HCT116 (cell line): ENCODE measurements at regions not wholly inside any gene's neighbourhood (a gene's known extent, or its start where the extent isn't known, plus 50 kb on each side); places are given as distances from the start of the nearest gene placed in this dataset.

Experiments
- ATAC-seq: fragments of 200-7000 bp; cut with Tn5 transposase; 2 replicates; pipeline ENCODE4 v1.9.1; 2020; ENCODE audit warnings: mild to moderate bottlenecking, moderate library complexity
- BruUV-seq: library from RNA; stranded (reverse); fragments of 400-500 nt; replicated peaks from 2 replicates; lab custom pipeline; 2021; lab: Mats Ljungman, UMichigan
- CTCF ChIA-PET: fragments of 300-600 bp; sonication (Branson Sonifier 250); formaldehyde crosslinking; loops from one replicate; lab custom pipeline; 2021; ENCODE audit warnings: antibody characterized with exemption; lab: Charles Lee
- POLR2A ChIA-PET: fragments of 300-600, 350-600 bp; sonication (Branson Sonifier 250); formaldehyde crosslinking; loops from one replicate; lab custom pipeline; 2021; ENCODE audit warnings: antibody characterized with exemption; lab: Charles Lee
- RAD21 ChIA-PET, 2 experiments: fragments of 300-600 bp; sonication (Branson Sonifier 250); formaldehyde crosslinking; loops; one replicate each; lab custom pipeline; 2023; ENCODE audit warnings: low total read pairs in 2 of 2; ENCODE audit not compliant: uncharacterized antibody in 2 of 2, unreplicated experiment in 2 of 2, low non-redundant PET in 1 of 2; lab: Charles Lee
- DNase-seq: peaks from one replicate; pipeline ENCODE4 v3.0.0-alpha.2; 2010; ENCODE audit warnings: low read depth, low spot score
- H2AFZ ChIP-seq: fragments of 200-600 bp; shearing (Covaris generic), sonication (generic); 2 replicates; pipeline ENCODE4 v1.6.1; 2017; ENCODE audit warnings: low read depth, mixed run types, mixed read lengths, antibody characterized with exemption, low read length; ENCODE audit not compliant: poor library complexity, severe bottlenecking
- H3K27ac ChIP-seq: 2 replicates; pipeline ENCODE4 v1.5.1; 2012; ENCODE audit warnings: low read depth, low read length
- H3K27me3 ChIP-seq: fragments of 200-600 bp; sonication (generic); 2 replicates; pipeline ENCODE4 v1.6.1; 2016; ENCODE audit warnings: mixed run types, low read length, mixed read lengths; ENCODE audit not compliant: insufficient read depth
- H3K36me3 ChIP-seq, 2 experiments: fragments of 200-500 bp in 1 of 2; fragments of 200-600 bp in 1 of 2; sonication (Bioruptor generic) in 1 of 2; sonication (generic) in 1 of 2; 2 replicates each; pipeline versions ENCODE4 v1.5.1 to v1.6.1; 2014 to 2016; ENCODE audit warnings: low read length in 2 of 2, inconsistent platforms in 1 of 2, mixed read lengths in 1 of 2, mixed run types in 1 of 2; ENCODE audit not compliant: insufficient read depth in 2 of 2, control insufficient read depth in 1 of 2
- H3K4me1 ChIP-seq, 2 experiments: fragments of 200-600 bp in 1 of 2; sonication (generic) in 1 of 2; 2 replicates each; pipeline versions ENCODE4 v1.5.1 to v1.6.1; 2012 to 2017; ENCODE audit warnings: low read length in 2 of 2, inconsistent platforms in 1 of 2, mild to moderate bottlenecking in 1 of 2, mixed read lengths in 1 of 2, mixed run types in 1 of 2, moderate library complexity in 1 of 2; ENCODE audit not compliant: insufficient read depth in 2 of 2, control insufficient read depth in 1 of 2
- H3K4me2 ChIP-seq: fragments of 200-600 bp; sonication (generic); 2 replicates; pipeline ENCODE4 v1.6.1; 2017; ENCODE audit warnings: mixed run types, low read length, mixed read lengths
- H3K4me3 ChIP-seq, 2 experiments: fragments of 200-600 bp in 1 of 2; sonication (generic) in 1 of 2; replicated peaks in 1 of 2; 2 replicates each; pipeline ENCODE4 v1.5.1; 2011 to 2016; ENCODE audit warnings: low read length in 2 of 2, control low read depth in 1 of 2, low read depth in 1 of 2, mild to moderate bottlenecking in 1 of 2, mixed read lengths in 1 of 2, mixed run types in 1 of 2
- H3K79me2 ChIP-seq: fragments of 200-600 bp; sonication (generic); 2 replicates; pipeline ENCODE4 v1.6.1; 2017; ENCODE audit warnings: mild to moderate bottlenecking, mixed run types, low read length, moderate library complexity, mixed read lengths; ENCODE audit not compliant: insufficient read depth
- H3K9ac ChIP-seq: fragments of 200-600 bp; sonication (generic); 2 replicates; pipeline ENCODE4 v1.6.1; 2016; ENCODE audit warnings: low read length, mixed read lengths
- H3K9me2 ChIP-seq: fragments of 200-600 bp; sonication (generic), shearing (Covaris generic); 2 replicates; pipeline ENCODE4 v1.6.1; 2017; ENCODE audit warnings: mixed run types, mild to moderate bottlenecking, moderate library complexity; ENCODE audit not compliant: insufficient read depth
- H3K9me3 ChIP-seq, 2 experiments: fragments of 200-500 bp in 1 of 2; fragments of 200-600 bp in 1 of 2; sonication (Bioruptor generic) in 1 of 2; sonication (generic) in 1 of 2; 2 replicates each; pipeline ENCODE4 v1.6.1; 2014 to 2017; ENCODE audit warnings: low read length in 2 of 2, mixed read lengths in 2 of 2, inconsistent platforms in 1 of 2, low read depth in 1 of 2, mild to moderate bottlenecking in 1 of 2, mixed run types in 1 of 2, moderate library complexity in 1 of 2; ENCODE audit not compliant: control insufficient read depth in 1 of 2, insufficient read depth in 1 of 2
- H4K20me1 ChIP-seq: fragments of 200-600 bp; sonication (generic), shearing (Covaris generic); 2 replicates; pipeline ENCODE4 v1.6.1; 2017; ENCODE audit warnings: mixed run types, mild to moderate bottlenecking, moderate library complexity; ENCODE audit not compliant: insufficient read depth
- ATF3 ChIP-seq: IDR thresholded peaks from 2 replicates; pipeline ENCODE4 v1.6.1; 2012
- CBX3 ChIP-seq: IDR thresholded peaks from 2 replicates; pipeline ENCODE4 v1.6.1; 2012; ENCODE audit warnings: low read depth
- CEBPB ChIP-seq: IDR thresholded peaks from 2 replicates; pipeline ENCODE4 v1.6.1; 2012; ENCODE audit warnings: low read depth
- EGR1 ChIP-seq: IDR thresholded peaks from 2 replicates; pipeline ENCODE4 v1.6.1; 2012; ENCODE audit warnings: low read depth
- EZH2phosphoT487 ChIP-seq: fragments of 200-600 bp; IDR thresholded peaks from 2 replicates; pipeline ENCODE4 v1.6.1; 2018; ENCODE audit warnings: antibody characterized with exemption, borderline replicate concordance
- JUND ChIP-seq: IDR thresholded peaks from 2 replicates; pipeline ENCODE4 v1.6.1; 2012
- POLR2A ChIP-seq: IDR thresholded peaks from 2 replicates; pipeline ENCODE4 v1.7.0; 2011; ENCODE audit warnings: borderline replicate concordance; ENCODE audit not compliant: insufficient read depth, insufficient read length; ENCODE audit errors: extremely low read depth
- POLR2AphosphoS5 ChIP-seq: IDR thresholded peaks from 2 replicates; pipeline ENCODE4 v1.6.1; 2011; ENCODE audit warnings: mild to moderate bottlenecking, low read depth, low read length, moderate library complexity
- RAD21 ChIP-seq: IDR thresholded peaks from 2 replicates; pipeline ENCODE4 v1.6.1; 2012; ENCODE audit warnings: low read depth, mild to moderate bottlenecking
- SIN3A ChIP-seq: IDR thresholded peaks from 2 replicates; pipeline ENCODE4 v1.6.1; 2012; ENCODE audit warnings: low read depth
- SP1 ChIP-seq: IDR thresholded peaks from 2 replicates; pipeline ENCODE4 v1.6.1; 2012; ENCODE audit warnings: low read depth
- SRF ChIP-seq: IDR thresholded peaks from 2 replicates; pipeline ENCODE4 v1.6.1; 2012; ENCODE audit warnings: low read depth
- TCF7L2 ChIP-seq: IDR thresholded peaks from 2 replicates; pipeline ENCODE4 v1.7.0; 2011; ENCODE audit warnings: borderline replicate concordance, inconsistent platforms; ENCODE audit not compliant: insufficient read depth, insufficient read length; ENCODE audit errors: extremely low read depth
- ZBTB33 ChIP-seq: IDR thresholded peaks from 2 replicates; pipeline ENCODE4 v1.6.1; 2011; ENCODE audit warnings: mild to moderate bottlenecking, low read length, moderate library complexity; ENCODE audit not compliant: insufficient replicate concordance; ENCODE audit errors: extremely low read depth
- ZFX ChIP-seq: fragments of 450-650 bp; IDR thresholded peaks from 2 replicates; pipeline ENCODE4 v1.6.1; 2017
- ZNF274 ChIP-seq: fragments of 200-500 bp; sonication (Bioruptor generic); IDR thresholded peaks from 2 replicates; pipeline ENCODE4 v1.6.1; 2014; ENCODE audit warnings: mild to moderate bottlenecking, low read depth, low read length, inconsistent platforms
- intact Hi-C: fragments of 100-400 bp; cut with micrococcal nuclease; formaldehyde crosslinking; loops from 2 replicates; pipeline ENCODE4 v1.10.0; 2022

GRCh38 chr1:239456788-239457187 lies 70.4 kb downstream of the CHRM3 start:
- Histone ChIP-seq H3K27me3 (no peaks in the 10 kb centered on the region), H2AFZ (no peak overlapping the region), H3K4me2 (no peak overlapping the region), H3K9me2 (no peaks in the 10 kb centered on the region), H3K36me3 (no peaks in the 10 kb centered on the region), H3K4me1 (no peaks in the 10 kb centered on the region)
- intact Hi-C loops: no loop called here
- RAD21 ChIA-PET: no interaction called here
- POLR2A ChIA-PET: no interaction called here
- TF ChIP-seq ATF3 (no peak), SP1 (no peak), ZBTB33 (no peak), SIN3A (no peak), POLR2AphosphoS5 (no peak), RAD21 (no peak), EGR1 (no peak), CBX3 (no peak), CEBPB (no peak), ZNF274 (no peak), TCF7L2 (no peak), SRF (no peak), ZFX (no peak), JUND (no peak), POLR2A (no peak), EZH2phosphoT487 (no peak)
- TF ChIP-seq, all 23 proteins: peak for 0
- H3K27ac ChIP-seq: no peak overlapping the region
- DNase-seq: no peak
- H3K9me3 ChIP-seq: peaks cover 12 to 15% of the 10 kb centered on the region in 2 experiments; a peak in 2 of 4 replicates
- CTCF ChIA-PET: no interaction called here
- H3K4me3 ChIP-seq: no peak overlapping the region
- BruUV-seq: no TSS peak
- no peaks in the 10 kb centered on the region for H4K20me1 ChIP-seq
- H3K9ac ChIP-seq: no peak overlapping the region
- ATAC-seq: no peak
- no peaks in the 10 kb centered on the region for H3K79me2 ChIP-seq
